NCI-H2171 (cell line): ENCODE measurements at regions not wholly inside any gene's neighbourhood (a gene's known extent, or its start where the extent isn't known, plus 50 kb on each side); places are given as distances from the start of the nearest gene placed in this dataset.
"Not testable (repeated sequence)": the region's sequence is repeated elsewhere in the genome, so short reads cannot be mapped to it uniquely, and the experiment has no call there.

ENCODE experiments used
- DNase-seq: peaks from one replicate; lab custom pipeline; 2025; lab: John Stamatoyannopoulos, UW

DNA sequence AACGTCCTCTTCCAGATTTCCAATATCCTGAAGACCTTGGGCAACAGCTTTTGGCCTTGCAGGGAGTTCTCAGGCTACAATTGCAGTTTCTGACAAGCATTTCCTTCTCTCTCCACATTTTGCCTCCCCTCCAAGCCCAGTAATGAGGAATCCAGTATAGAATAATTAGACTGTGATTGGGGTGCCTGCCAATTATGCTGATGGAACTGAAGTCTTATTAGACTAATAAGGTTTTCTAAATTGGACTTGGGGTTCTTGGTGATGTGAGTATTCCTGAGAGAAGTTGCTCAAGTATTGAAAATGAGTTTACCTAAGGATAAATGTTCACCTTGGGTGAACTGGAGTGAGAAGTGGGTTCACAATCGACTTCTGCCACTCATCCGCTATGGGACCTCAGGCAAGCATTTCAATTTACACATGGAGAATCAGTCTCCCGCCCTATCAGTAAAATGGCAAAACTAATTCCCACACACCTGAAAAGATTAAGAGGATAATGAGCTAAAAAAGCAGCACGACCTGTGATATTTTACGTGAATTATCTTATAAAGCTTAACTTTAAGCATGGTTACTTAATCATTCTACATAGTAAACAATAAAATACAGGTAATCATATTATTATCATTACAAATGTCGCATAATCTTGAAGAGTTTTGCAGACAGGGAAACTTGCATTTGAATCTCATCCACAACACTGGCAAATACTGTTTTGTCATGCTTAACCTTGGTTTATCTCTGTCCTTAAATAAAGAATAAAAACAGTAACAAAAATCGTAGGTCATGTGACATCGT lies 628.0 kb downstream of the TMEM114 start:
- DNase-seq = no peak

DNA sequence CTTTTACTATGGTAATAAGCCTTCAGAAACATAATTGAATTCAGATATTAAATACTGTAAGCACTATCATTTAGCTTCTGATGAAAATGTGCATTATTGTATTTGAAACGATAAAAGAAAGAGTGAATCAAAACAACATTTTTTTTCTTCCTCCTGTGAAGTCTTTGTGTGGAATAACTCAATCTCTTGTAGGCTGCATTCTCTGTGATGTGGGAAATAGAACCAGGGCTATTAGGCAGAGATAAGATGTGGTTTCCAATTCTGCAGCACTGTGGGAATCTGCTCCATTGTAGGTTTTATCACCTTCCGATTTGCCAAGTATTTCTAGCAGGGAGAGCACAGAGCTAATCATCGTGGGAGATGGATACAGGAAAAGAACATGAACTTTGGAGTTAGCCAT lies 624.5 kb downstream of the RBFOX1 start:
- no peak for DNase-seq

DNA sequence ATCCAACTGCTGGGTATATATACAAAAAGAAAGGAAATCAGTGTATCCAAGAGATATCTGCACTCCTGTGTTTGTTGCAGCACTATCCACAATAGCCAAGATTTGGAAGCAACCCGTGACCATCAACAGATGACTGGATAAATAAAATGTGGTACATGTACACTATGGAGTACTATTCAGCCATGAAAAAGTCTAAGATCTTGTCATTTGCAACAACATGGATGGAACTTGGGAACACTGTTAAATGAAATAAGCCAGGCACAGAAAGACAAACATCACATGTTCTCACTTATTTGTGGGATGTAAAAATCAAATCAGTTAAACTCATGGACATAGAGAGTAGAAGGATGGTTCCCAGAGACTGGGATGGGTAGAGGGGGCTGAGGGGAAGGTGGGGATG lies 620.7 kb downstream of the RBFOX1 start:
- no peak for DNase-seq

DNA sequence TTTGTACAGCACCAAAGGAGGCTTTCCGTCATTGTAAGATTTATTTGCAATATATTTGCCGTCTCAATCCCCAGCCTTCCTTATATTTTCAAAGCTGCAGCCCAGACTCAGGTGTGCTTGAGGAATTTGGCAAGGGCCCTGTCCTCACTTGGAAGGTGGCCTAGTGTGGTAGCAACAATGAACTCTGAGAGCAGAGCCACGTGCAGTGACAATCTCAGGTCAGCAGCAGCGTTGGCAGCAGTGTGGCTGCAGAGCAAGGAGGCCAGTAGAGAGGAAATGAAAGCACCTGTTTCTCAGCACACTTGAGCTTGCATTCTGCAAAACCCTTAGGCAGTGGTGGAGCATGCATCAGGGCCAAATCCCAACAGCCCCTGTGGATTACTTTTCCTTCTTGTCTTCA lies 613.5 kb downstream of the RBFOX1 start:
- DNase-seq = no peak

DNA sequence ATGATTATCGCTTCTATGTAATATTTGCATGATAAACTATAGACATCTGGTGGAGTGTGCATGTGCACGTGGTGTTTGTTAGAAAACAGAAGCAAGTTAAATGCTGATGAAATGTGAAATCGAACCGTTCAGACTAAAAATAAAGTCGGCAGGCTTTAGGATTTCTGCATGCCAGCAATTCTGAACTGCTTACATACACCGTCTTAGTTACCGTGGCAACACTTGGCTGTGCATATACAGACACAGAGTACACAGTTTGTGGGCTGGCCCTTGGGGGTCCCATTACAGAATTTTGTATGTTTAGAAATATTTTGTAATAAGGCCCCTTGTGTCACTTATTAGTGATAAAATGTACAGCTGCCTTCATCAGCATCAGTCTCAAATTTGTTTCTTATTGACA lies 605.5 kb downstream of the RBFOX1 start:
- no peak for DNase-seq

DNA sequence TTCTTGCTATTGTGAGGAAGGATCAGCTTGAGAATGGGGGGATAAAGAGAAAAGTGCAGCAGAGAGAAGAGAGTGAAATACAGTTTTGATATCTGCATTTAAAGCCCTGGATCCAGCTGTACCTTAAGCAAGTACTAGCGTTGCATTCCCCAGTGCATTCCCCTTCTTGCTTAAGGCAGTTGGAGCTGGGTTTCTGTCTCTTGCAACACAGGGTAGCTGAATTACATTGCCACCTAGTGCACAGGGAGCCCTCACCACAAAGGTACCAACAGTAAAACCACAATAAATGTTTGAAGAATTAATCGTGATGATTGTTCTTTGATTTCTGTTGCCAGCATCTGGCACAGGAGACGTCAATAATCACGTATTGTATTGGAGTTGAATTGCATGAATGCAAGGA lies 588.7 kb downstream of the RBFOX1 start:
- no peak for DNase-seq

DNA sequence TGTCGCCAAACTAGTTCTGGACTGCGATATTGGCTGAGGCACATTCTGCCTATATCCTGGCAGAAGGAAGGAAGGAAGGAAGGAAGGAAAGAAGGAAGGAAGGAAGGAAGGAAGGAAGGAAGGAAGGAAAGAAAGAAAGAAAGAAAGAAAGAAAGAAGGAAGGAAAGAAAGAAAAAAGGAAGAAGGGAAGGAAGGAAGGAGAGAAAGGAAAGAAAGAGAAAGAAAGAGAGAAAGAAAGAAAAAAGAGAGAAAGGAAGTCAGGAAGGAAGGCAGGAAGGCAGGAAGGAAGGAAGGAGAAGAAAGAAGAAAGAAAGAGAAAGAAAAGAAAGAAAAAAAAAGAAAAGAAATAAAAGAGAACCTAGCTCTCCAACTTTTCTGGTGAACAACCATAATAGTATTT lies 587.1 kb downstream of the RBFOX1 start:
- DNase-seq = no peak

DNA sequence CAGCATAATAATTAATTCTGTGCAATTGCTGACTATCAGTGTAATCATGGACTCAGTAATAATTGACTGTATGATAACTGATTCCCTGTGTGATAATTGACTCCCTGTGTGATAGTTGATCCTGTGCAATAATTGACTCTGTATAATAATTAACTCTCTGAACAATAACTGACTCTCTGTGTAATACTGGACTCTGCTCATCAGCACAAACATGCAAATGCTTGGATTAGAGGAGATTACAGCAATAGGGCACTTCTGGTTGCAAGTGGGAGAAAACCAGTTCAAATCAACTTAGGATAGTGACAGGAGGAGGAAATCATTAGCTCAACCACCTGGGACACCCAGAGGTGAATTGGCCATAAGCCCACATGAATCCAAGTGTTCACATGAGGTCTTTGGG lies 582.1 kb downstream of the RBFOX1 start:
- no peak for DNase-seq

DNA sequence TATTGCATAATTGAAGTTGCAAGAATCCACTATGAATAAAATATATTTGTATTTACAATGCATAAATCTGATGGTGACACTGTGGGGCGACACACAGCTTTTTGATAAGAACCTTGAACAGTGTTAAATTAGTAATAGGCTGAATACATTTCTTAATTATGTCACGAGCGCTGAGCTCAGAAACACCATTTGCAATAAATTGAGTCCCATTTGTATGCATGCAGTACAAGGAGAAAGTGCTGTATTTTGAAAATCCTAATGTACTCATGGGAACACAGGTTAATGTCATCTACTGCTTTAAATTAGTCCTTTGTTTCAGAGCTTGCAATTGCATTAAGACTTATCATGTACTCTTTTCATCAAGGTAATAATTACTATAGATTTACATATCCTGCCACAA lies 579.5 kb downstream of the RBFOX1 start:
- no peak for DNase-seq

DNA sequence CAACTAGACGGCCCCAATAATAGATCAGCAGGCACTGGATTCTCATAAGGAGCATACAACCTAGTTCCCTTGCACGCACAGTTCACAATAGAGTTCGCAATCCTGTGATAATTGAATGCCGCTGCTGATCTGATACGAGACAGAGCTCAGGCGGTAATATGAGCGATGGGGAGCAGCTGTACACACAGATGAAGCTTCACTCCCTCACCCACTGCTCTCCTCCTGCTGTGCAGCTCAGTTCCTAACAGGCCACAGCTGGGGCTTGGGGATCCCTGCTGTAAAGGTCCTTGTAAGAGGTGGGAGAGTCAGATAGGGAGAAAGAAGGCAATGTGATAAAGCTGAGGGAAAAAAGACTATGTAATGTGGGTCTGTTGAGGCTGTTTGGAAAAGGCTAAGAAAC lies 577.5 kb downstream of the RBFOX1 start:
- no peak for DNase-seq

DNA sequence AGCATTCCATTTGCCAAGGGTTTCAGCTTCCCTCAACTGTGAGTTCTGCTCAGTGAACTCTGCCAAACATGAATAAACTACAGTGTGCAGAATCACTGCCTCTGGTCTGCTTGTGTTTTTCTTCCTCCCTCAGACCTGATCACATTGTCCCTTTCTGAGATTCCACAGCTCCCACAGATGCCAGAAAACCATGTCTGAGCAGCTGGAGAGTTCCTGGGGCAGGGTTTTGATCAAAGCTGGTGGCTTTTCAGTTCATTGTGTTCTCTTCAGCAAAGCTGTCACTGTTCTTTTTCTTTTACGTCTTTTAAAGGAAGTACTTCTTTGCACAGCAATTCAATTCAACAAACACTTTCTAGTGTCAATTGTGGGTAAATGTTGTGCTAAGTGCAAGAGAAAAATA lies 555.8 kb downstream of the RBFOX1 start:
- DNase-seq = no peak

DNA sequence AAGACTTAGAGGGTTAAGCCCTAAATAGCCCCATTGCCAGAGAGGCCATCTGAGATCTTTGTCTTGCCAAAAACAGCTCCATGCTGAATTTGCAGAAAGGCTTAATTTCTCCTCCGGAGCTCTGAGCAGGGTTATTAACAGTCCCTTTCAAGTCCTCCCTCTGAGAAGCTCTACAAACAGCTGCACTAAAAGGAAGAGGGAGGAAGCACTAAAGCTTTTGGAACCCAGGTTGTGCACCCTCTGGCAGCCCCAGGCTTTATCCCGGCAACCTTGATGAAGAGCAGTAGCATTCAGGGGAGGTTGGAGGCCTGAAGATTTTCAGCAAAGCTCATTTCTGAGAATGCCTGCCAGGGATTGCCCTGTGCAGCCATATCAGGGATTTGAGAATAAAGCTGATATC lies 554.7 kb downstream of the RBFOX1 start:
- DNase-seq = no peak

DNA sequence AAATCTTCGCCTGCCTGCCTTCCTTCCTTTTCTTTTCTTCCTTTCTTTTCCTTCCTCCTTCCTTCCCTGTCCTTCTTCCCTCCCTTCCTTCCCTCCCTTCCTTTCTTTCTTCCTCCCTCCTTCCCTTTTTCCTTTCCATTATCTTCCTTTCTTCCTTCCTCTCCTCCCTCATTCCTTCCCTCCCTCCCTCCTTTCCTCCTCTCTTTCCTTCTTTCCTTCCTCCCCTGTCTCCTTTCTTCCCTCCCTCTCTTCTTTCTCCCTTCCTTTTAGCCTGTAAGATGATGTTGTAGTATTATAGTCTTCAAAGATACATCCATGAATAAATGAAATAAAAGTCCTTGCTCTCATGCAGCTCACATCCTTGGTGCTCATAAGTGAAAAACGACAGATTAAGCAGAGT lies 539.3 kb downstream of the RBFOX1 start:
- DNase-seq = no peak

DNA sequence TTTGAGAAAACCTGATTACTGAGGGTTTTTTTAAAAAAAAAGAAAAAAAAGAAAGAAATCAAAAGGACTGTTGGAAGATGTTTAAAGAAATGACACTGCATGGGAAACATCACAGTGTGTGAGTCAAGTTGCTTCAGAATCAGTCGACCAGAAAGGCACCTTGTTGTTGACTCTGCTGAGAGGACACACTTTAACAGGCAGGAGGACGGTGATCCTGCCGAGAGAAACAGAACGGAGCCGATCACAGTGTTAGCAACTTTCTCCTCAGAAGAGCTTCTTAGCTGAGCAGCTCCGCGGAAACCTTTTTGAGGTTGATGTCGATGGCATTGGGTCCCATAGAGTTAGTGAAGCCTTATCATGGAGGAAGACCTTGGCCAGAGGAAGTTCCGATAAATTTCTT lies 538.7 kb downstream of the RBFOX1 start:
- DNase-seq = no peak

DNA sequence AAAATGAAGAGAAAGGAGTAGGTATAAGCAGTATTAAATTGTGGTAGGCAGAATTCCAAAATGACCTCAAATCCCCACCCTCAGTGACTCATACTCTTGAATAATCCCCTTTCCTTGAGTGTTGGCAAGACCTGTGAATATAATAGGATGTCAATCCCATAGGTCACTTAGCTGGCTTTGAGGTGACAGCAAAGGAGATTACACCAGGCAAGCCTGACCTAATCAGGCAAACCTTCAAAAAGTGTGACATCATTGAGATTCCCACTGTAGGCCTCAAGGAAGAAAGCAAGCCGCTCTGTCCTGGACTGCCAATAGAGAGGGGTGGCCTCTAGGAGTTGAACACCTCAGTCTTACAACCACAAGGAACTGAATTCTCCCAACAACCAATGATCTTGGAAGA lies 535.2 kb downstream of the RBFOX1 start:
- no peak for DNase-seq

DNA sequence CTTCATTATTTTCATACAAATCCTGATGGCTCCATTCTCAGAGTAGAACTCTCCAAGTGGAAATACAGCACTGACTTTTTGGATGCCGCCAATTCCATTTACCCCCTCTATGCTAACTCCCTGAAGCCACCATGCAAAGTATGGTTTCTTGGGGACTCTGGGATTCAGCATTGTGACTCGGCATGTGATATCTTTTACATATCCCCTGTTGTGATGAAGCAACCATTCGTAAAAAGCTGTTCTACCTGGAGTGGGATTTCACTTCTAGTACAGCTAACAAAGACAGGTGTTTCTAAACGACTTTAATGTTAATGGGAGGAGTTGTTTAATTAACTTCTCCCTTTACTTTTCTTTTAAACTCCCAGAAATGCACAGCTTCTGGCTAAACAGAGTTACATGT lies 533.5 kb downstream of the RBFOX1 start:
- no peak for DNase-seq

DNA sequence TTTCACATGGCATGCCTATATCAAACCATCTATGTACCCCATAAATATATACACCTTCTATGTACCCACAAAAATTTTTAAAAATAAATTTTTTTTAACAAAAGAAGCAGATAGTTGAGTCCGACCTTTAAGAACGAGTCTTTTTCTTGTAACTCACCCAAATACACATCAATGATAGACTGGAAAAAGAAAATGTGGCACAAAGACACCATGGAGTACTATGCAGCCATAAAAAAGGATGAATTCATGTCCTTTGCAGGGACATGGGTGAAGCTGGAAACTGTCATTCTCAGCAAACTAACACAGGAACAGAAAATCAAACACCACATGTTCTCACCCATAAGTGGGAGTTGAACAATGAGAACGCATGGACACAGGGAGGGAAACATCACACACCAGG lies 532.7 kb downstream of the RBFOX1 start:
- DNase-seq = not testable (repeated sequence)

DNA sequence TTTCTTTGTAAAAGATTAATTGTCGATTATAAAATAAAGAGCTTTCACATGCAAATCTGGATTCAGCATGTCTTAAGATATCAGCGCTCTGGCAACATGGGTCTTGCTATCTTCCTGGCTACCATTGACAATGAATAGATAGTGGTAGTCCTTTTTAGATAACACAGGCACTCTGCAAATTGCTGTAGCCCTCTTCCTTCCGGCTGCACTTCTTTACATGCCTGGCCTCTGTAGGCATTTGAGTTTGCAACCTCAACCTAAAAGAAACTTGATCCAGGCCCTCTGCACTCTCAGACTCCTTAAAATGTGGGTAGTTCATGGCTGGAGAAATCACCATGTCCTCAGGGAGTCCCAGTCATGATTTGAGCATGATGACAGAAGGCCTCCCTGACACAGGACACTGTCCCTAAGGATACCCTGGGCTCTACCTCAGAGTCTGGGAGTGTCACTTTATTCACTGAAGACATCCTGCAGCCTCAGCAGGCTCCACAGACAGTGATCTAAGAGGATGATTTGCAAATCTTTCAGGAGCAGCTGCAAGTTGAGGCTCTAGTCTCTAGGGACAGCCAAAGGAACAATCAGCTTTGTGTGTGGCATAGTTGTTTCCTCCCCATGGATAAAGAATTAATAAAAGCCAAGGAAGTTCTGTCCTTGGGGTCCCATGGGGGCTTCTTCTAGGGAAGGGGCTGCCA lies 529.4 kb downstream of the RBFOX1 start:
- no peak for DNase-seq

DNA sequence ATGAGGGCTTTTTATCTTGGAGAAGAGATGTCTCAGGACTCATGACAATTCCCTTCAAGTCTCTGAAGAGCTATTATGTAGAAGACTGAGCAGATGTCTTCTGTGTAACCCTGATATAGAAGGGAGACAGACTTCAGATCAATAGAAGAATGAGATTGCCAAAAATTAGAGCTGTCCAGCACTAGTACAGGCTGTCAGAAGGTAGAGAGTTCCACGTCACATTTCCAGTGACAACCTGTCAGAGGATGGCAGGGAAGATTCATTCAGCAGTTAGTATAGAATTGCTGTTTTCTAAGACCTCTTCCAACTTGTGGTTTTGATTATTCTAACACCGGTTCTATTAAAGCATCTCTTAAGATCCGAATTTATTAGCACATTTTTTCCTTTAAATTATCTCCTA lies 520.6 kb downstream of the RBFOX1 start:
- no peak for DNase-seq

DNA sequence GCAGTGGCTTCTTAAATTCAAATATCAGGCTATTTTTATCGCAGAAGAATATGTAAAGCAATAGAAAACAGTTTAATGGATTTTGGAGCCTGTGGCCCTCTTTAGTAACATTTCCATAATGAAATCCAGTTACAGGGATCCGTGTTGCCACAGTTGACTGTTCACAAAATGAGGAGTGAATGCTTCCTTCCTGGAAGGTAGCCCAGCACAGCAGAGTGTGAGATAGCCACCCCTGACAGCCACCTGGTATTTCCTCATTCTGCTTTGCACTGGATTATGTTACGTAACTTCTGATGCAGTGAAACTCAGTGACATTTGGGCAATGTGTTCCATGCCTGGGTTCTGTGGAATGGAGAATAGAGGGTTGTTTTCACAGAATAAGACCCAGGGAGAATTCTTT lies 517.2 kb downstream of the RBFOX1 start:
- DNase-seq = no peak

DNA sequence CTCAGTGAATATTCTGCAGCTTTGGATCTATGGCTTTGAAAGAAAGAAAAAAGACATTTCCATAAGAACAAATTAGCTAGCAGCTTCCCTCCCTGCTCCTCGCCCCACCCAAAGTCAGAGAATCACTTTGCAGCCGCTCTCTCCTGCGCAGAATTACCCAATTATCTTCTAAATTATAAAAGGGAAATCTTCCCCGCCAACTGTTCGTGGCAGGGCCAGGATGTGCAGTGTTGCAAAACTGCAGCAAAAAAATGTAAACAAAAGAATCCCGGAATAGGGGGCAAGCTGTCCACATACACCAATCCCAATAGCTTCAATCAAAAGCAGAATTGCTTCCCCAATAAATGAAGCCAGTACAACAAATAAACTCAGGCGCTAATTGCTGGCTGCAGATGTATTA lies 510.6 kb downstream of the RBFOX1 start:
- no peak for DNase-seq

DNA sequence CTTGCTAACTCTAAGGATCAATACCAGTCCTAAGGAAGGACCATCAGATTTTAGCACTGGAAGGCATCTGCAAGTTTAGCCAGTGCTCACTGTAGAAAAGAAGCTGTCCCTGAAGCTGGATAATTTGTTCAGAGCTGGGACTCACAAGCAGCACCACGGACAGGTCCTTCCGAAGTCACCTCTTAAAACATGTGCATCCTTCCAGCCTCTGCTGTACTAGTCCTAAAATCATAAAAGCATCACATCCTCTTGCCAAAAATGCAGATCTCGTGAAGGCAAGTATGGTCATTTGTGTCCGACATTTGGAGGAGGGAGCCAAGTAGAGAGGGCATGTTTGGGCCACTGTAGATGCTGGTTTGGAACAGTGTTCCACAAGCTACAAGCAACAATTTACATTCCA lies 506.9 kb downstream of the RBFOX1 start:
- no peak for DNase-seq

DNA sequence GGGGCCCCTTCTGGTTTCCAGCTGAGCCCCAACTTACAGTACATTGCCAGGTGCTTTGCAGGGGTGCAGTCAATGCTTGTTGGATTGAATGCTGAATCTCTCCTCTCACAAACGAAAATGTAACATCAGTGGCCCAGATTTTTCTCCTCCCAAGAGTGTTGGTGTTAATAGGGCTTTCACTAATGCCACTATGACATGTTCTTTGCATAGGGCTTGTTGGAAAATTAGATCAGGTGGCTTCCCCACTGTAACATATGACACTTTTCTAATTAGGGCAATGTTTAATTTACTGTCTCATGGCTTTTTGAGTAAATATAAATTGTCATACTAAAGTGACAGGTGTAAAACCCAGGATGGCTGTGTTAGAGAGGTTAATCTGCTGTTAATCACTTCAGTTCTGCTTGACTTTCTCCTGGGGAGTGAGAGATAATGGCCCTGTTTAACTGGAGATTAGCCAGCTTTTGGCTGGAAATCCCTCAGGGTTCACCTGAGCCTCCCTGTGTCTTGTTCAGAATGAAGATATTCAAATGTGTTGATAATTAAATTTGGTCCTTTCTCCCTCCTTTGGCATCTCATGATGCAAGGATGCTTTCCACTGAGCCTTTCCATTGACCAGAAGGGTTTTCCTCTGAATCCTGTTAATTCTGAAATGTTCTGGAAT lies 502.3 kb downstream of the RBFOX1 start:
- DNase-seq = no peak
